ENCODE measurements at regions not wholly inside any gene's neighbourhood (a gene's known extent, or its start where the extent isn't known, plus 50 kb on each side); places are given as distances from the start of the nearest gene placed in this dataset.

- TF ChIP-seq FOXK2 (IDR thresholded peaks at IDR 0.05) (no peak), FOXM1 (IDR thresholded peaks at IDR 0.05; ENCODE audit: borderline replicate concordance) (no peak), SP1 (IDR thresholded peaks at IDR 0.05) (no peak), BHLHE40 (IDR thresholded peaks at IDR 0.05; ENCODE audit: borderline replicate concordance) (no peak), ELF4 (IDR thresholded peaks at IDR 0.05) (no peak), HDGF (IDR thresholded peaks at IDR 0.05; ENCODE audit: borderline replicate concordance) (no peak), LEF1 (IDR thresholded peaks at IDR 0.05; ENCODE audit: borderline replicate concordance) (no peak), CTBP1 (IDR thresholded peaks at IDR 0.05; ENCODE audit: borderline replicate concordance) (no peak), SUZ12 (IDR thresholded peaks at IDR 0.05) (no peak), L3MBTL2 (conservative IDR thresholded peaks at IDR 0.05) (no peak), TARDBP (IDR thresholded peaks at IDR 0.05) (no peak), PKNOX1 (IDR thresholded peaks at IDR 0.05) (no peak)
Observed at GRCh38 chr7:16095171-16095950, 326.0 kb downstream of the CRPPA start.
